ENCODE measurements at regions not wholly inside any gene's neighbourhood (a gene's known extent, or its start where the extent isn't known, plus 50 kb on each side); places are given as distances from the start of the nearest gene placed in this dataset.
A peak's percentile ranks its signal among the peaks of the same experiment; 100 is the strongest.

- Histone ChIP-seq H3K4me1 (peaks cover 0 to 18% (median 5%) of the 10 kb centered on the region in 4 donors), H3K36me3 (no peaks in the 10 kb centered on the region), H3K27ac (replicated peaks in 1 of 4) (peak overlapping the region; percentile 65 to 80 (median 70)), H3K27me3 (no peaks in the 10 kb centered on the region), H3K4me3 (no peak overlapping the region), H3K9me3 (no peaks in the 10 kb centered on the region)
- DNase-seq (ENCODE audit: extremely low spot score), result no peak
- intact Hi-C loops (cut with DNase I), result no loop called here
- TF ChIP-seq POLR2A (IDR thresholded peaks at IDR 0.05; ENCODE audit: low read depth) (no peak), CTCF (IDR thresholded peaks at IDR 0.05) (no peak), POLR2AphosphoS5 (IDR thresholded peaks at IDR 0.05) (no peak), EP300 (IDR thresholded peaks at IDR 0.05) (no peak)
- WGBS, result 89% methylated on average over 1 of the region's 1 CpG
These were observed 112.0 kb downstream of the SH3TC2 start for GRCh38 chr5:148950892-148951291.

GRCh38 chr5:148951612-148952011, 111.2 kb downstream of the SH3TC2 start:
- H3K4me3 ChIP-seq, result no peak overlapping the region
- WGBS, result 89% methylated on average over 3 of the region's 3 CpGs
- intact Hi-C loops (cut with DNase I), result no loop called here
- peak overlapping the region in 2 of 4 donors; percentile 65 to 72 for H3K27ac ChIP-seq (replicated peaks in 1 of 4)
- H3K36me3 ChIP-seq, result no peaks in the 10 kb centered on the region
- no peaks in the 10 kb centered on the region for H3K9me3 ChIP-seq
- TF ChIP-seq POLR2A (IDR thresholded peaks at IDR 0.05; ENCODE audit: low read depth) (no peak), CTCF (IDR thresholded peaks at IDR 0.05) (no peak), POLR2AphosphoS5 (IDR thresholded peaks at IDR 0.05) (no peak), EP300 (IDR thresholded peaks at IDR 0.05) (no peak)
- H3K4me1 ChIP-seq, result peaks cover 0 to 18% (median 5%) of the 10 kb centered on the region in 4 donors
- H3K27me3 ChIP-seq, result no peaks in the 10 kb centered on the region
- DNase-seq (ENCODE audit: extremely low spot score), result no peak

GRCh38 chr5:148952097-148952867, 110.6 kb downstream of the SH3TC2 start:
- Histone ChIP-seq H3K9me3 (no peaks in the 10 kb centered on the region), H3K27ac (replicated peaks in 1 of 4) (no peak overlapping the region), H3K36me3 (no peaks in the 10 kb centered on the region), H3K4me3 (no peak overlapping the region), H3K4me1 (peaks cover 0 to 18% (median 5%) of the 10 kb centered on the region in 4 donors), H3K27me3 (no peaks in the 10 kb centered on the region)
- DNase-seq (ENCODE audit: extremely low spot score), result no peak
- WGBS, result 76% methylated on average over 8 of the region's 8 CpGs
- intact Hi-C loops (cut with DNase I), result no loop called here
- TF ChIP-seq EP300 (IDR thresholded peaks at IDR 0.05), result no peak
- no peak for TF ChIP-seq POLR2A (IDR thresholded peaks at IDR 0.05; ENCODE audit: low read depth)
- TF ChIP-seq POLR2AphosphoS5 (IDR thresholded peaks at IDR 0.05), result no peak

- H3K4me1 ChIP-seq, result peaks cover 0 to 18% (median 5%) of the 10 kb centered on the region in 4 donors
- TF ChIP-seq CTCF (IDR thresholded peaks at IDR 0.05) (no peak), POLR2AphosphoS5 (IDR thresholded peaks at IDR 0.05) (no peak), EP300 (IDR thresholded peaks at IDR 0.05) (no peak), POLR2A (IDR thresholded peaks at IDR 0.05; ENCODE audit: low read depth) (no peak)
- no peaks in the 10 kb centered on the region for H3K9me3 ChIP-seq
- no peaks in the 10 kb centered on the region for H3K27me3 ChIP-seq
- DNase-seq (ENCODE audit: extremely low spot score), result no peak
- no peak overlapping the region for H3K4me3 ChIP-seq
- intact Hi-C loops (cut with DNase I), result no loop called here
- H3K36me3 ChIP-seq, result no peaks in the 10 kb centered on the region
- 75% methylated on average over 1 of the region's 1 CpG for WGBS
- H3K27ac ChIP-seq (replicated peaks in 1 of 4), result no peak overlapping the region
These were observed 109.2 kb downstream of the SH3TC2 start for GRCh38 chr5:148953711-148954110.

Measured in esophagus muscularis mucosa (tissue), 4 donors.